ENCODE measurements at regions not wholly inside any gene's neighbourhood (a gene's known extent, or its start where the extent isn't known, plus 50 kb on each side); places are given as distances from the start of the nearest gene placed in this dataset.

DNA sequence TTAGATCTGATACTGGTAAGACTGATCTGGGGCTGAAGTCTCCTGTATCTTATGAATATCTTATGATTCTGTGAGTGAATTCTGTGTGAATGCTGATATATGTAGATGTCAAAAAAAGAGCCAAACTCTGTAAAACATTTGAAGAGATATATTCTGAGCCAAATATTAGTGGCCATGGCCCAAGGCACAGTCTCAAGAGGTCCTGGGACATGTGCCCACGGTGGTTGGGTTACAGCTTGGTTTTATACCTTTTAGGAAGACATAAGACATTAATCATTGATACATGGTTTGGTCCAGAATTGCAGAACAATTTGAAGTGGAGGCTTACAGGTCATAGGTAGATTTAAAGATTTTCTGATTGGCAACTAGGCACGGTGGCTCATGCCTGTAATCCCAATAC, 118.3 kb downstream of the KCNK1 start:
- TF ChIP-seq CTCF (IDR thresholded peaks at IDR 0.05; ENCODE audit: low read length) = no peak
- TF ChIP-seq EZH2phosphoT487 (IDR thresholded peaks at IDR 0.05; ENCODE audit: low read length) = no peak
